HG02852 (cell line): ENCODE measurements at regions not wholly inside any gene's neighbourhood (a gene's known extent, or its start where the extent isn't known, plus 50 kb on each side); places are given as distances from the start of the nearest gene placed in this dataset.

Source experiments
- ATAC-seq: cut with Tn5 transposase; IDR thresholded peaks from one replicate; pipeline ENCODE4 v1.9.1; 2021; ENCODE audit warnings: mild to moderate bottlenecking, moderate library complexity; ENCODE audit not compliant: unreplicated experiment

DNA sequence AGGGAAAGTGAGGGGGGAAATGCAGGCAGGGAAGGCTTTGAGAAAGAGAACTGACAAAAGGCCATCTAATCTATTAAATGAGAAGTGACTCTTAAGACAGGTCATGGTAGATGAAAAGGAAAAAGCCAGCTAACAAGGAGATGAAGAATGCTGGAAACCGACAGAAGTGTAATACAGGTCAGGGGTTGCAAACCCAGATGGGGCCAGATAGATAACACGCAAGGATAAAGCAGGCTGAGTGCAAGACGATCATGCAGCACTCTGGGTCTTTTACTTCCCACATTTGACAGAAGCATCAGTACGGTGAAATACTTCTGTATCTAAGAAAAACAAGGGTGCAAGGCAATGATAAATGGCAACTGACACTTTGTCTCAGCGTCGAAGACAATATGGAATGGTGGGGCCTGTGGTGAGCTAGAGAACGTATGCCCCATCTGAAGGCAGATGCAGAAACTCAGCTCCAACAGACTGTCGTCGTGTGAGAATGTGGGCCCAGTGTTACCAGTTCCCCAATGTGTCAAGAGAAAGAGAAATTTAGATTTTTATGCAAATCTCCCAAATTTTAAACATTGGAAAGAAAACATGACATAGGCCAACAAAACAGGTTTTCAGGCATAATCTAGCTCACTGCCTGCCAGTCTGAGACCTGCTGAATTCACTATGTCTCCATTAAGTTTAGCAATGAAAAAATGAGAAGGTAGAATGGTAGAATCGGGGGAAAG, 187.4 kb downstream of the PHLDA1 start:
- ATAC-seq = no peak

DNA sequence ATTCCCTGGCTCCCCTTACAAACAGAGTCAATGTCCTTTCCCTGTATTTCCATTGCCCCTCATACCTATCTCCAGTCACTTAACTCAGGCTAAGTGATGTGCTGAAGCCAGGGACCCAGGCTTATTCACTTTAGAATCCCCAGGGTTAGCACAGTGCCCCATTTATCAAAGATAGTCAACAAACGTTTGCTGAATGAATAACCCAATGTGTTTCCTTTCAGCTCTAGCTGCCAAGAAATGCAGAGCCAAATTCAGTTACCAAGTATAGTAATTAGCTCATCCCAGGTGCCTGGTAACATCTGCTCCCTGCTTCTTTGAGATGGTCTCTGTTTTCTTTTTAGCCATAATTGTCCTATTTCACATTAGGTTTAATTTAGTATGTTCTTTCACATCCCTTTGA, 189.5 kb downstream of the PHLDA1 start:
- ATAC-seq = no peak

DNA sequence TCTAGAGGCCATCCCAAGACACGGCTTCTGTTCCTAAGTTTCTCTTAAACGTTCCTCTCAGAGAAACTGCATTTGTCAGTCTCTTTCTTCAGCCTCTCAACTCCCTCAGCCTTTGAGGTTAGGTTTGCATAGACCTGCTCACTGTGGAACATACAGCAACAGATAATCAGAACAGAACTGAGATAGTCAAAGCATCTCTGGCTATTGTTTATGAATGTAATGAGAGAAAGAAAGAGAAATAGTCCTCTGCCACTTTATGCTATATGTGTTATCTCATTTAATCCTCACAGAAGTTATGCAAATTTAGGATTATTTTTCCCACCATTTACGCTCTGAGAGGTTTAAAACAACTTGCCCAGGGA, 190.6 kb downstream of the PHLDA1 start:
- peak; percentile 64 for ATAC-seq

DNA sequence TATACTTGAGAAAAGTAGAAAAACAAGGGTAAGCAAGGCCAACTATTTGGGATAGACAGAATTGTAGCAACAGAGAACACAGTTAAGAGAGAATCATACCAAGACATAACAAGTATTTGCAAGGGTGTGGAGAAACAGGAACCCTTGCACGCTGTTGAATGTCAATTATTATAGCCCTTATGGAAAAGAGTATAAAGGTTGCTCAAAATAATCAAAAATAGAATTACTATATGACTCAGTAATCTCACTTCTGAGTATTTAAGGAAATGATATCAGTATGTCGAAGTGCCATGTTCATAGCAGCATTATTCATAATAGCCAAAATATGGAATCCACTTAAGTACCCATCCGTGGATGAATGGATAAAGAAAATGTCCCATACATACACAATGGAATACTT, 193.3 kb downstream of the PHLDA1 start:
- ATAC-seq = no peak

DNA sequence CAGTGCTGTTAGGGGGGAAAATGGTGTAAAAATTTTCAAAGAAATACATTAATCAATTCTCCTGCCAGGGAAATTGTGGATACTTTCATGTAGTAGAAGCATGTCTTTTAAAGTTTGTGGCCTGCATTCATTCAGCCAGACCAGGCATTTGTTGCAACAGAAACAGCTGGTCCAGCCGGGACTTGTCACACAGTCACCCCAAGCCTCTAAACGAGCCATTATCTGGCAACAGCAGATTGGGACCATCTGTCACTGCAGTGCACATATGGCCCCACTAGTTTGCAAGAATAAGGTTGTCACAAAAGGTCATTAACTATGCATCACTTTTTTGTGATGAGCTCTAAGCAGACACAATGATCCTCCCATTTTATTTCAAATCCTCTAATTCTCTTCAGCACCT, 193.9 kb downstream of the PHLDA1 start:
- no peak for ATAC-seq

DNA sequence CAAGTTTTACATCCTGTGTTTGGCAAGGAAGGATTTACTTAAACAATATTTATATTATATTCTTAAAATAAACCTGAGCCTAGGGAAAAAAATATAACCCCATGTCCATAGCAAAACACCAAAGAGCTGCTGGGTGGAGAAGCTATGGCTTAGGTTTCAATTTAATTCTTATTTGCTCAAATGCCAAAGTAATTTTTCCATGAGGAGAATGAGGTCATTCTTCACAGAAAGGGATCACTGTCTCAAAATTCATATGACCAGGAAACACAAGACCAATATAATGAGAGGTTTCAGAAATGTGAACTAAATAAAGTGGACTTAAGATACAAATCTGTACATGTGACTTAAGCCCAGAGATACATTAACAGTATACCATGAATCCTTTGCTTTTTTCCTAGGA, 195.0 kb downstream of the PHLDA1 start:
- no peak for ATAC-seq

DNA sequence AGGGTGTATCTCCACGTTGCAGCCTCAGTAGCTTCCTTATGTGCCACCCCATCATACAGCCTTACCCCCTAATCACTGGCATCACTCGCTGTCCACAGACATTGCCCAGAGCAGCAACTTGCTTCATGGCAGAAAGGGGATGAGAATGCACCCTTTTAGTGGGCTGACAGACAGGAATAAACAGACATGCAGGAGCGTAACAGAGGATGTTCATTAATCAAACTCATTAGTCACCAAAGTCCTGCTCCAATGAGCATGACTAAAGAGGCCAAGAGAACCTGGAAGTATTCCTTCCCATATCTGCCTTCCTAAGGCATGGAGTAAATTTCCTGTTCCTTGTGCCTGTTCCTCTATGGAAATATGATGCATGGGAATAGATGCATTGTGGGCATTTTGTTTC, 197.0 kb downstream of the PHLDA1 start:
- no peak for ATAC-seq

DNA sequence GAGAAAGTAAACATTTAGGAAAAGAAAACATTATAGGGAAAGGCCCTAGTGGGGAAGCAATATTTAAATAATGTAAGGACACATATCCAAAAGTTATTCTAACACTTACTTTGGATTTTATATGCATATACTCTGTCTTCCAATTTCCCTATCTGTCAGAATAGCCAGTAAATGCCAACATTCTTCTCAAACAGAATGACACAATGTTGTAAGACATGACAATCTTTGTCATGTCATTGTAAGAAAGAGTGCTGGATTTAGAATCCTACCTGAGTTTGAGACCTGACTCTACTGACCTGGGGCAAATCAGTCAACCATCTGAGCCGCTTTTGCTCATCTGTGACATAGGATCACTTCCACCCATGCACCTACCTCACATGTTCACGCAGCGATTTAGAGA, 198.3 kb downstream of the PHLDA1 start:
- no peak for ATAC-seq

DNA sequence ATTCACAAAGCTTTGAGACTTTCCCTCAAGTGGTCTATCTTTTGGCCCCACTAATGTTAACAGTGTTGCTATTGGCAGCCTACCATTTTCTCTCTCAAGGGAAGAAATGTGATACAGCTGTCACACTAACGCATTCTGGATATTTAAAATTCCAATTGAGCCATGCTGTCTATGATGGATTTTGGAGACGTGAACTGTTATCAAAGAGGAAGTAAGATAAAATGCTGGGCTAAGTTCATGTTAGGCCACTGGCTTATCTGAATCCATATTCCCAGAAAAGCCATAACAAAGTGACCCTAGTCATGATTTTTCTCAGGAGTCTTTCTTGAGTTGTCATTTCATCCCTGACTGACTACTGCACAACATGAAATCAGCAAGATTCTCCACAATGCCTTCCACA, 200.2 kb downstream of the PHLDA1 start:
- ATAC-seq = no peak

DNA sequence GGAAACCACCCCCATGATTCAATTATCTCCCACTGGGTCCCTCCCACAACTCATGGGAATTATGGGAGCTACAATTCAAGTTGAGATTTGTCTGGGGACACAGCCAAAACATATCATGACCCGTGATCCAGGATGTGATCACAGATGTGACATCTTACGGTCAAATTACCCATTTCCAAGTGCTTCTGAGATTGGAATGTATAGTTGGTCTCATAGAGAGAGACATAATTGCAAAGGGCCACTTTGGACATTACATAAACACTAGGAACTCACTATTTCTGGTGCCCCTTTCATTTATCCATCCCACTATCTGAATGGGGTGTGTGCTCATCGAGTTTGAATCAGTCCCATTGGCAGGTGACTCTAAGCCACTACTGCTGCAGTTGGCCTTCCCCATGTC, 204.5 kb downstream of the PHLDA1 start:
- no peak for ATAC-seq

DNA sequence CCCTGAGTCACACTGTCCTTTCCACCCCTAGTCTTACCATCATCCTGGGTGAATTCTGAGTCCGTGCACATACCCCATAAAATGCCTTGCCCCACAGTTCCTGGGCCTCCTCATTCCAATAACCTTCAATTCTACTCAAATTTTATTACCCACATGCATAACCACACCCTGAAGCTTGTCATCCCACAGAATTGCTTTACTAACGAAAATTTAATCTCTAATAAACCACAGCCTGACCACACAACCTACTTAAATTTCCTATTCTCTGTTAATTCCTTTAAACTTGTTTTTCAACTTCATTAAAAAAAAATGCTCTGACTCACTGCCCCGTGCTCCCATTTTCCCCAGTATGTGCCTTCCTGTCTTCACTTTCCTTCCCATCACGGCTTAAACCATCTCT, 205.9 kb downstream of the PHLDA1 start:
- no peak for ATAC-seq

DNA sequence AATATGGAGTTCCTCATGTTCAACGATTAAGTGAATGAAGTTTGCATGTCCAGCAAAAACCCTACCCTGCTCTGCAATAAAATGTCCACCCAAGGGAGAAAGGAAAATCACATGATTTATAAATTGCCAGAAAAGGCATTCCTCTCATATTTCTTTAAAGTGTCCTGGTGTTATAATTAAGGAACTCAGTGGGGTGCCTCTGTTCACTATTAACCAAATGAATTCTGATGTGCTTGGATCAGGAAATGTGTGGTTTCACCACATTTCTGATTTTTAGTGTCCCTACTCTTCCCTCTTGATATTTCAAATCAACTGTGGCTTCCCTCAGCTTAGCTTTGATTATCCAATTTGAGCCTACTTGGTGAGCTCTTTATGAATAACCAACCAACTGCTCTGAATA, 208.1 kb downstream of the PHLDA1 start:
- no peak for ATAC-seq

DNA sequence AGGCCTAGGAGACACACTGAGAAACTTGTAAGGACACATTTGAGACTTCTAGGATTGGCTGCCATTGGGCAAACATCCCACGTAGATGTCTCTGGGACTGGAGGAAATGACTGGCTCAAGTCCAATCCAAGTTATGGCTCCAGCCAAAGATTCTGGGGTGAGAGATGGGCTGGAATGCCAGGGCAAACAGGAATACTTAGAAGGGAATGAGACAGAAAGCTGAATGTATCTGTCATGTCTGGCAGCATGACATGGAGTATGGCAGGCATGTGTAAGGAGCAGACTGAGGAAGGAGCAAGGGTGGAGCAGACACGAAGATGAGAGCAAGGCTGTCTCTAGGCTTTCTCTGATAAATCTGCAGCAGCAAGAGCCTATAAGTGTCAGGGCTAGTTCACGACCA, 209.2 kb downstream of the PHLDA1 start:
- ATAC-seq = no peak

DNA sequence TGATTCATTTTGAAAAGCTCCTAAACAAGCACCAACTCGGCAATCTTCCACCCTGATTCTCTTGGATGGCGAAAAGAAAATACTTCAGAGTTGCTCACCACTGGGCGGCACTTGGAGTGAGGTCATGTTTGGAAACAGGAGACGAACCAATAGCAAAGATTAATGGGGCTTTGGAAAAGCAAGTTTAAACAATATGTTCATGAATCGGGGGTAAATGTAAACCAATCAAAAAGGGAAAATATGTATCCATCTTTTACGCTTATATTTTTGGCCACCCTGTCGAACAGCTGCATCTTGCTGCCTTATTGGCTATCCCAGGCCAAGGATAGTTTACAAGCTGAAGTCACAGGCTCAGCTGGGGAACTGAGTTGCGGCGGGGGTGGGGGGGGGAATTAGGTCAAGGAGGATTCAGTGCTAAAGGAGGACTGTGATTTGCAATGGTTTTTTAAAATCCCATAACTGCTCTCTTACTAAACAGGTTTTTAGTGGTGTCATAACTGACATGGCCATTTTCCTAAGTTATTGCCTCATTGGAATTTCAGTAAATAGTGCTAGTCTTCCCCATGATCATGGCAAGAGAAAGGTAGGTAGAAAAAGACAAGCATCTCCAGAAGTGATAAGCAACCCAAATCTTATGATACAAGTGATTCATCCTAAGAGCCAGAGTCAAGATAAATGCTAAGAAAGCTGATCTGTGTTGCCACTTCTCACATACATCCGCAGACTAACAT, 210.6 kb downstream of the PHLDA1 start:
- ATAC-seq = no peak

DNA sequence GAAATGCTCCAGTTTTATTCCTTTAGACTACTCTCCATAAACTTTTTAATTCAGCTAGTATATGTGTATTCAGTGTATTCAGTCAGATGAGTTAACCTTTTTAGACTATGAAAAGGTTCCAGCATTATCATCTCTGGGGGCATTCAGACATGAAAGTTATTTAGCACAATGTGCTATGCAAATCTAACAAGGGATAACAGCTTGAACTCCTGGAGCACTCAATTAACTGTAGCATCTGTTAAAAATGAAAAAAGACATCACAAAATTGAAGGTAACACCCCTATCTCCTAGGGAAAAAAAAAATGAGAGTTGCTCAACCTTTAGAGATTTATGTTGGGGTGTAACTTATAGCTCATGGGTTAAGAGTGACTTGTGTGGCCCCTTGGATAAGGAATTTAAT, 211.5 kb downstream of the PHLDA1 start:
- no peak for ATAC-seq

DNA sequence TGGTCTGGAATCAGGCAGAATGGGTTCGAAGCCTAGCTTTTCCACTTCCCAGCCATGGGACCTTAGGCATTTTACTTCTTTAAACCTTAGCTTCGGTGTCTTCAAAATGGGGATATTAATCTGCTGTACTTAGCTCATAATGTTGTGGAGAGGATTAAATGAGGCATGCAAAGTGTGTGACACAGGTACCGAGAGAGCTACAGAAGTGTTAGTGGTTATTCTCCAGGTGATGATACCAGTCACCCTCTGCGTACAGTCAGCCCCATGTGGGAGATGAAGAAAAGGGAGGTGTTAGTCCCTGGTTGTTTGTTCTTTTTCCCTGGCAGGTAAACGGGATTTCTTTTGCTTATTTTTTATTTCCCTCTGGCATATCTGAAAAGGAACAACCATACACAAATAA, 212.1 kb downstream of the PHLDA1 start:
- ATAC-seq = no peak

DNA sequence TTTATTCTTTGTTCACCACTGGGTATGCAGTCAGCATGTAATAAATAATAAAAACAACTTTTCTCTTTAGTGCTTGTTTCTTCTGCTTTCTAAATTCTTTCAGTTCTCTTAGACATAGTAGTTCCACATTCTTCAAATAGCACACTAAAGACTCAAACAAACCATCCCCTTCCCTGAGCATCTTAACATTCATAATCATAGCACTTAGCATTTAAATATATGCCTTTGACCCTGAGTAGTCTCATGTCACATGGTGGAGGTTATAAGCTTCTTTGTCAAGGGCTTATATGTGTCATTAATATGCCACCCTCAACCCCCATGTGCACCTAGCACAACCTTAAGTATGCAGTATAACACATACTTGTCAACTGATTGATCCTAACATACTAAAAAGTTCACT, 212.7 kb downstream of the PHLDA1 start:
- ATAC-seq = no peak

DNA sequence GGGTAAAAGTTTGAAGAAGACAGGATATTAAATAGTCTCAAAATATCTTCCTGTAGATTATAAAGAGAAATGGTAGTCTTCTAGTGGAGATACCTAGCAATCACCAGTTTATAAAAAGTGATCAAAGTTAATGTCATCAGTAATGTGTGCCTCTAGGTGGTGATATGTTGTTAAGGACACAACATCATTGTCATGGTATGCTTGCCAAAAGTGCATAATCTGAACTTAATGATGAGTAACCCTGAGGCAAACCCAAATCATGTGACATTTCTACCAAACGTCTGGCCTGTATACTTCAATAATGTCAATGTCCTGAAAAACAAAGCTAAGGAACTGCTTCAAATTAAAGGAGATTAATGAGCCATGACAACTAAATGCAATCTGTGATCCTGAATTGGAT, 214.7 kb downstream of the PHLDA1 start:
- ATAC-seq = no peak

DNA sequence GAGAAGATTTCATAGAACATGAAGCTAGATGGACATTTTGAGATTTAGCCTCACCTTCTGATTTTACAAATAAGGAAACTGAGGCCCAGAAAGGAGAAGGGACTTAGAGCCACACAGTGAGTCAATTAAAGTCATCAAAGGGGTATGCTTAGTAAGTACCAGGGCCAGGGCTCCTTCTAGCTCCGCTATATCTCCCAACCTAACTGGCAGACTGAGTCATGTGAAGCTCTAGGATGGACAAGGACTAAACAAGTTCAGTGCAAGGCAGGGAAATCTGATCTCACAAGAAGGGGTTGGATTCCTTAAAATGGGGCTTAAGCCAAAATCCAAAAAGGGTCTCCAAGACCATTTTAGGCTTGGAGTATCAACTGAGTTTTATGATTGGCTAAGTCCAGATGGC, 215.8 kb downstream of the PHLDA1 start:
- no peak for ATAC-seq

DNA sequence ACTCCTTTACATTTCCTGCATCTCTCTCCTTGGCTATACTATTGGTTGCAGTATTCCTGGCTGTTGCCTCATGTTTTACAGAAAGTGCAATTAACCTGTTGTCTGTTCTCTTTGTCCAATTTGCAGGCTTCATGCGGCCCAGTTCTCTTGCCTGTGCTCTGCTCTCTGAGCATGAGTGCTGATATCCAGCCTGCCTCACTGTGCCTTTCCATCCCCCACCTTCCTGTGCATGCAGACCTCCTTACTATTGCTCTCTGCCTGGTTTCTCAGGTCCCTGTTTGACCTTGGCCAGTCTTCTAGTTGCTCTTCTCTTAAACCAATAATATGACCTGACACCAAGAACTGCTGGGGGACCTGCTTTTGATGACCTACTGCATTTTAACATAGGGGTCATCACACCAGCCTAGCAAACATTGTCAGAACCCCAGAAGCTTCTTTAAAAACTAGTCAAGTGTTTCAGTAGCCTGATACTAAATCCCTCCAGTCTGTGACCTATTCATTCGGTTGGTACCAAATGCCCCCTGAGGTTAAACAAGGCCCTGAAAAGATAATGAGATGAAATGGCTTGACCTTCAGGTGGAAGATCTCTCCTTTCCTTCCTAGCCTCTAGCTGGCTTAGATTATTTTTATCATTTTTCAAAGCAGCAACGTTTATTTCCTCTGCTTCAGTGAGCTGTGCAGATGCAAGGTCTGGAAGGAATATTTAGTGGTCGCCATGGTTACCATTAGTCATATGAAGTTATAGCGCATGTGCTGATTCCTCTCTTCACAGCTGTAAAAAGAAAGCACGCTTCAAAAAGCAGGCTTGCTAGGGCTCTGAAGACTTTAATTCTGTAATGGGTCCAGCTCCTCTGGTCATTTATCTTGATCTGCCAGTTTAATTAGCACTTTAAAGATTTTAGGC, 216.5 kb downstream of the PHLDA1 start:
- peak; percentile 33 for ATAC-seq

DNA sequence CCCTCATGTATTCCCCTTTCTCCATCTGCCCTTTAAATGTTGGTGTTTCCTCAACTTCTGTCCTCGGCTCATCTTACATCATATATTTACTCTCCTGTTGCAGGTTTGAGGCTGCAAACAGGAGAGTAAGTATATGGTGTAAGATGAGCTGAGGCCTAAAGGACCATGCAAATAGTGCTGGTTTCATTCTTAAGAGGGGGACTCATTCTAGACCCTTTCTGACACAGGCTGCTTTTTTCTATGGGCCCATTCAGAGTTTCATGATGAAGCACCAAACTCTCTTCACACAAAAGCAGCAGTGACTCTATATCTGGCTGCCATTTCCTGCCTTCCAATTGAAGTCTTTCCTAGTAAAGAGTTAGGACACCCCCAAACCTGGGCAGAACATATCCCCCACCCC, 218.5 kb downstream of the PHLDA1 start:
- peak; percentile 70 for ATAC-seq
